Parathyroid adenoma (tissue), 2 donors: ENCODE measurements at regions not wholly inside any gene's neighbourhood (a gene's known extent, or its start where the extent isn't known, plus 50 kb on each side); places are given as distances from the start of the nearest gene placed in this dataset.

Source experiments
- H2AFZ ChIP-seq: fragments of 300-600 bp; sonication (generic); one replicate; pipeline ENCODE4 v1.7.0; 2017; ENCODE audit warnings: antibody characterized with exemption, mild to moderate bottlenecking
- H3K27ac ChIP-seq: fragments of 300-600 bp; sonication (generic); one replicate; pipeline ENCODE4 v1.7.0; 2017
- H3K27me3 ChIP-seq: fragments of 300-600 bp; sonication (generic); one replicate; pipeline ENCODE4 v1.7.0; 2017; ENCODE audit warnings: low read length; ENCODE audit not compliant: control insufficient read depth, insufficient read depth
- H3K36me3 ChIP-seq: fragments of 300-600 bp; sonication (generic); one replicate; pipeline ENCODE4 v1.7.0; 2017; ENCODE audit warnings: low read length; ENCODE audit not compliant: control insufficient read depth, insufficient read depth
- H3K4me1 ChIP-seq: fragments of 300-600 bp; sonication (generic); one replicate; pipeline ENCODE4 v1.7.0; 2017; ENCODE audit warnings: control low read depth
- H3K4me2 ChIP-seq: fragments of 300-600 bp; sonication (generic); one replicate; pipeline ENCODE4 v1.7.0; 2017; ENCODE audit warnings: low read length
- H3K4me3 ChIP-seq: fragments of 300-600 bp; sonication (generic); one replicate; pipeline ENCODE4 v1.7.0; 2017; ENCODE audit warnings: low read depth, low read length
- H3K79me2 ChIP-seq: fragments of 300-600 bp; sonication (generic); one replicate; pipeline ENCODE4 v1.7.0; 2017; ENCODE audit warnings: control low read depth
- H3K9ac ChIP-seq: fragments of 300-600 bp; sonication (generic); one replicate; pipeline ENCODE4 v1.7.0; 2017; ENCODE audit warnings: mild to moderate bottlenecking
- H3K9me3 ChIP-seq: fragments of 300-600 bp; sonication (generic); one replicate; pipeline ENCODE4 v1.7.0; 2017; ENCODE audit warnings: low read length; ENCODE audit not compliant: control insufficient read depth
- CTCF ChIP-seq: fragments of 300-600 bp; sonication (generic); IDR thresholded peaks from one replicate; pipeline ENCODE4 v1.7.0; 2017; ENCODE audit warnings: antibody characterized with exemption, mild to moderate bottlenecking
- donor health status: primary hyperparathyroidism.

- Histone ChIP-seq H3K27ac (no peak overlapping the region), H3K27me3 (no peaks in the 10 kb centered on the region), H3K4me3 (no peak overlapping the region), H3K4me1 (no peaks in the 10 kb centered on the region), H3K36me3 (no peaks in the 10 kb centered on the region), H3K9me3 (no peaks in the 10 kb centered on the region), H3K79me2 (no peaks in the 10 kb centered on the region), H2AFZ (no peak overlapping the region), H3K9ac (no peak overlapping the region), H3K4me2 (no peak overlapping the region)
- TF ChIP-seq CTCF, result no peak
Observed at GRCh38 chr3:18079739-18080138, 337.3 kb upstream of the TBC1D5 start.

GRCh38 chr3:18079062-18079461, 336.6 kb upstream of the TBC1D5 start:
- Histone ChIP-seq H3K27me3 (no peaks in the 10 kb centered on the region), H3K9me3 (no peaks in the 10 kb centered on the region), H3K4me1 (no peaks in the 10 kb centered on the region), H3K4me3 (no peak overlapping the region), H3K4me2 (no peak overlapping the region), H3K9ac (no peak overlapping the region), H2AFZ (no peak overlapping the region), H3K36me3 (no peaks in the 10 kb centered on the region), H3K27ac (no peak overlapping the region), H3K79me2 (no peaks in the 10 kb centered on the region)
- TF ChIP-seq CTCF, result no peak

- Histone ChIP-seq H3K9me3 (no peaks in the 10 kb centered on the region), H3K9ac (no peak overlapping the region), H3K36me3 (no peaks in the 10 kb centered on the region), H3K4me1 (no peaks in the 10 kb centered on the region), H2AFZ (no peak overlapping the region), H3K27ac (no peak overlapping the region), H3K4me2 (no peak overlapping the region), H3K4me3 (no peak overlapping the region), H3K79me2 (no peaks in the 10 kb centered on the region), H3K27me3 (no peaks in the 10 kb centered on the region)
- no peak for TF ChIP-seq CTCF
Observed at GRCh38 chr3:18077128-18077840, 334.9 kb upstream of the TBC1D5 start.

- H3K4me1 ChIP-seq, result no peaks in the 10 kb centered on the region
- H3K4me2 ChIP-seq, result no peak overlapping the region
- H3K4me3 ChIP-seq, result no peak overlapping the region
- TF ChIP-seq CTCF, result no peak
- no peaks in the 10 kb centered on the region for H3K27me3 ChIP-seq
- no peaks in the 10 kb centered on the region for H3K9me3 ChIP-seq
- no peaks in the 10 kb centered on the region for H3K79me2 ChIP-seq
- no peak overlapping the region for H3K9ac ChIP-seq
- H2AFZ ChIP-seq, result no peak overlapping the region
- no peaks in the 10 kb centered on the region for H3K36me3 ChIP-seq
- H3K27ac ChIP-seq, result no peak overlapping the region
Observed at GRCh38 chr3:18076301-18076700, 333.9 kb upstream of the TBC1D5 start.

GRCh38 chr3:18075799-18076198, 333.4 kb upstream of the TBC1D5 start:
- H3K9ac ChIP-seq, result no peak overlapping the region
- no peak overlapping the region for H2AFZ ChIP-seq
- H3K27me3 ChIP-seq, result no peaks in the 10 kb centered on the region
- TF ChIP-seq CTCF, result no peak
- H3K4me1 ChIP-seq, result no peaks in the 10 kb centered on the region
- no peaks in the 10 kb centered on the region for H3K36me3 ChIP-seq
- no peaks in the 10 kb centered on the region for H3K9me3 ChIP-seq
- H3K27ac ChIP-seq, result no peak overlapping the region
- no peaks in the 10 kb centered on the region for H3K79me2 ChIP-seq
- H3K4me2 ChIP-seq, result no peak overlapping the region
- no peak overlapping the region for H3K4me3 ChIP-seq
